GM12878 (cell line): ENCODE measurements at regions not wholly inside any gene's neighbourhood (a gene's known extent, or its start where the extent isn't known, plus 50 kb on each side); places are given as distances from the start of the nearest gene placed in this dataset.

Experiments used
- BACH1 ChIP-seq: fragments of 450-650 bp; IDR thresholded peaks from 2 replicates; pipeline ENCODE4 v1.6.1; 2017; ENCODE audit warnings: mild to moderate bottlenecking, borderline replicate concordance
- CTCF ChIP-seq, 3 experiments: IDR thresholded peaks in 2 of 3; conservative IDR thresholded peaks in 1 of 3; 2 replicates each; pipeline ENCODE4 v1.5.1; 2011; ENCODE audit warnings: low read depth in 3 of 3, low read length in 3 of 3, mild to moderate bottlenecking in 3 of 3, control low read depth in 2 of 3, moderate library complexity in 2 of 3, inconsistent platforms in 1 of 3, mixed read lengths in 1 of 3; ENCODE audit not compliant: control insufficient read depth in 2 of 3, insufficient read depth in 1 of 3; ENCODE audit errors: extremely low read depth in 1 of 3
- E2F4 ChIP-seq: IDR thresholded peaks from 2 replicates; pipeline ENCODE4 v1.6.1; 2012; ENCODE audit warnings: low read depth, low read length, improper control_type of control experiment
- EZH2 ChIP-seq: IDR thresholded peaks from 2 replicates; pipeline ENCODE4 v1.6.1; 2012; ENCODE audit warnings: low read depth, mild to moderate bottlenecking, control low read depth, inconsistent platforms, low read length, borderline replicate concordance; ENCODE audit not compliant: control insufficient read depth
- FOXM1 ChIP-seq: IDR thresholded peaks from 2 replicates; pipeline ENCODE4 v1.6.1; 2012; ENCODE audit warnings: low read depth, mild to moderate bottlenecking, inconsistent platforms, low read length, moderate library complexity
- MAX ChIP-seq: IDR thresholded peaks from 2 replicates; pipeline ENCODE4 v1.6.1; 2012; ENCODE audit warnings: low read depth, low read length, improper control_type of control experiment
- MXI1 ChIP-seq: fragments of 150-350 bp; IDR thresholded peaks from 2 replicates; pipeline ENCODE4 v1.6.1; 2011; ENCODE audit warnings: low read depth, mild to moderate bottlenecking, inconsistent platforms, low read length, improper control_type of control experiment
- SUZ12 ChIP-seq: fragments of 200-600 bp; sonication (generic); IDR thresholded peaks from one replicate; pipeline ENCODE4 v1.6.1; 2018; ENCODE audit warnings: antibody characterized with exemption, mild to moderate bottlenecking; ENCODE audit not compliant: unreplicated experiment
- TF ChIP-seq, protein P1 (sequence below): fragments of 450-650 bp; IDR thresholded peaks from 2 replicates; pipeline ENCODE4 v1.6.1; 2016; ENCODE audit warnings: mild to moderate bottlenecking
- TF ChIP-seq, protein P2 (sequence below): fragments of 450-650 bp; formaldehyde crosslinking; IDR thresholded peaks from 2 replicates; pipeline ENCODE4 v1.5.0; 2022; ENCODE audit warnings: mild to moderate bottlenecking, missing genetic modification characterization

DNA sequence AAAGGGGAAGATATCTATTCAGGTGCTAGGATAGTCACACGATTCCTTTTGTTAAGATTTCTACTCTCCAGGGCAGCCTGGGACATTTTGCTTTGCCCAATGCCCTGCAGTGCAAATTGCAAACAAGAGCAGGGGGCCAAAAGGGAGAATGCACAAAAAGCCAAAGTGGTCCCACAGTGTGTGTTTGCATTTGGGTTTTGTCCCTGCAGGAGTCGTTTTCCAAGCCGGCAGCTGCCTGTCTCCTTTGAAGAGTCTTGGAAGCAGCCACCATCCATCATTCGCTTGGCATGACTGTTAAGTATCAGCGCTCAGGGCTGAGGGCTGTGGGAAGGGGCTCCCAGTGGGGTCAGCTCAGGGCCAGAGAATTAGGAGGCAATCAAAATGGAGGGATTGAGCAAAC lies 184.7 kb downstream of the MIAT start:
- TF ChIP-seq EZH2 (no peak), E2F4 (no peak), MAX (no peak), CTCF (IDR thresholded peaks at IDR 0.05 in 2 of 3, conservative IDR thresholded peaks at IDR 0.05 in 1 of 3; ENCODE audit: control insufficient read depth in 2 of 3, extremely low read depth in 1 of 3, insufficient read depth in 1 of 3, low read depth in 3 of 3, low read length in 3 of 3) (no peak), BACH1 (no peak), MXI1 (no peak), SUZ12 (no peak), FOXM1 (no peak)
- TF ChIP-seq, protein P1, sequence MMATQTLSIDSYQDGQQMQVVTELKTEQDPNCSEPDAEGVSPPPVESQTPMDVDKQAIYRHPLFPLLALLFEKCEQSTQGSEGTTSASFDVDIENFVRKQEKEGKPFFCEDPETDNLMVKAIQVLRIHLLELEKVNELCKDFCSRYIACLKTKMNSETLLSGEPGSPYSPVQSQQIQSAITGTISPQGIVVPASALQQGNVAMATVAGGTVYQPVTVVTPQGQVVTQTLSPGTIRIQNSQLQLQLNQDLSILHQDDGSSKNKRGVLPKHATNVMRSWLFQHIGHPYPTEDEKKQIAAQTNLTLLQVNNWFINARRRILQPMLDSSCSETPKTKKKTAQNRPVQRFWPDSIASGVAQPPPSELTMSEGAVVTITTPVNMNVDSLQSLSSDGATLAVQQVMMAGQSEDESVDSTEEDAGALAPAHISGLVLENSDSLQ: no peak
- TF ChIP-seq, protein P2, sequence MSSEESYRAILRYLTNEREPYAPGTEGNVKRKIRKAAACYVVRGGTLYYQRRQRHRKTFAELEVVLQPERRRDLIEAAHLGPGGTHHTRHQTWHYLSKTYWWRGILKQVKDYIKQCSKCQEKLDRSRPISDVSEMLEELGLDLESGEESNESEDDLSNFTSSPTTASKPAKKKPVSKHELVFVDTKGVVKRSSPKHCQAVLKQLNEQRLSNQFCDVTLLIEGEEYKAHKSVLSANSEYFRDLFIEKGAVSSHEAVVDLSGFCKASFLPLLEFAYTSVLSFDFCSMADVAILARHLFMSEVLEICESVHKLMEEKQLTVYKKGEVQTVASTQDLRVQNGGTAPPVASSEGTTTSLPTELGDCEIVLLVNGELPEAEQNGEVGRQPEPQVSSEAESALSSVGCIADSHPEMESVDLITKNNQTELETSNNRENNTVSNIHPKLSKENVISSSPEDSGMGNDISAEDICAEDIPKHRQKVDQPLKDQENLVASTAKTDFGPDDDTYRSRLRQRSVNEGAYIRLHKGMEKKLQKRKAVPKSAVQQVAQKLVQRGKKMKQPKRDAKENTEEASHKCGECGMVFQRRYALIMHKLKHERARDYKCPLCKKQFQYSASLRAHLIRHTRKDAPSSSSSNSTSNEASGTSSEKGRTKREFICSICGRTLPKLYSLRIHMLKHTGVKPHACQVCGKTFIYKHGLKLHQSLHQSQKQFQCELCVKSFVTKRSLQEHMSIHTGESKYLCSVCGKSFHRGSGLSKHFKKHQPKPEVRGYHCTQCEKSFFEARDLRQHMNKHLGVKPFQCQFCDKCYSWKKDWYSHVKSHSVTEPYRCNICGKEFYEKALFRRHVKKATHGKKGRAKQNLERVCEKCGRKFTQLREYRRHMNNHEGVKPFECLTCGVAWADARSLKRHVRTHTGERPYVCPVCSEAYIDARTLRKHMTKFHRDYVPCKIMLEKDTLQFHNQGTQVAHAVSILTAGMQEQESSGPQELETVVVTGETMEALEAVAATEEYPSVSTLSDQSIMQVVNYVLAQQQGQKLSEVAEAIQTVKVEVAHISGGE (CRISPR knock-in tag): no peak
